K562 (cell line): ENCODE measurements at regions not wholly inside any gene's neighbourhood (a gene's known extent, or its start where the extent isn't known, plus 50 kb on each side); places are given as distances from the start of the nearest gene placed in this dataset.

ENCODE experiments used
- CHD1 ChIP-seq: fragments of 200-600 bp; sonication (generic); IDR thresholded peaks from one replicate; pipeline ENCODE4 v1.6.1; 2012; ENCODE audit warnings: mild to moderate bottlenecking, moderate library complexity, low read length, inconsistent platforms
- HMG20B ChIP-seq: fragments of 250-450 bp; sonication (Bioruptor Pico); IDR thresholded peaks from 2 replicates; pipeline ENCODE4 v1.5.0; 2021; ENCODE audit warnings: mild to moderate bottlenecking
- MYC ChIP-seq, 2 experiments: fragments of 250-450 bp in 1 of 2; sonication (Bioruptor Pico) in 1 of 2; IDR thresholded peaks; 2 replicates each; pipeline versions ENCODE4 v1.5.1 to v1.6.1; 2012 to 2021; ENCODE audit warnings: low read depth in 2 of 2, borderline replicate concordance in 1 of 2, improper control_type of control experiment in 1 of 2, low read length in 1 of 2, mild to moderate bottlenecking in 1 of 2, moderate library complexity in 1 of 2
- MYNN ChIP-seq, 2 experiments: sonication (generic); formaldehyde crosslinking in 1 of 2; IDR thresholded peaks; 2 replicates each; pipeline versions ENCODE4 v1.5.0 to v1.6.1; 2016 to 2020; ENCODE audit warnings: antibody characterized with exemption in 1 of 2, missing genetic modification reagents in 1 of 2
- SP2 ChIP-seq: IDR thresholded peaks from 2 replicates; pipeline ENCODE4 v1.6.1; 2011; ENCODE audit warnings: mild to moderate bottlenecking, low read depth, low read length, moderate library complexity; ENCODE audit not compliant: poor library complexity, severe bottlenecking; ENCODE audit errors: extremely low read depth
- TAF1 ChIP-seq: IDR thresholded peaks from 2 replicates; pipeline ENCODE4 v1.6.1; 2011; ENCODE audit warnings: mild to moderate bottlenecking, low read length, moderate library complexity; ENCODE audit not compliant: insufficient read depth, control insufficient read depth, severe bottlenecking; ENCODE audit errors: extremely low read depth
- TSC22D4 ChIP-seq: fragments of 450-650 bp; IDR thresholded peaks from 2 replicates; pipeline ENCODE4 v1.6.1; 2016; ENCODE audit warnings: missing genetic modification characterization, missing biosample characterization, control low read depth
- U2AF1 ChIP-seq: fragments of 200-400 bp; formaldehyde crosslinking; optimal IDR thresholded peaks from 2 replicates; pipeline ENCODE3; 2017; ENCODE audit warnings: mild to moderate bottlenecking, low read depth, low read length, moderate library complexity
- USF2 ChIP-seq: sonication (generic); formaldehyde crosslinking; IDR thresholded peaks from 2 replicates; pipeline ENCODE4 v1.5.0; 2020; ENCODE audit warnings: missing genetic modification reagents

- TF ChIP-seq TAF1 = no peak
- TF ChIP-seq HMG20B (CRISPR knock-in tag) = no peak
- no peak for TF ChIP-seq MYNN (IDR thresholded peaks at IDR 0.05)
- TF ChIP-seq MYNN (CRISPR knock-in tag; IDR thresholded peaks at IDR 0.05) = no peak
- TF ChIP-seq SP2 = no peak
- no peak for TF ChIP-seq U2AF1
- no peak for TF ChIP-seq MYC (IDR thresholded peaks at IDR 0.05; ENCODE audit: low read depth, low read length)
- TF ChIP-seq MYC (CRISPR knock-in tag; IDR thresholded peaks at IDR 0.05; ENCODE audit: borderline replicate concordance, low read depth) = no peak
- no peak for TF ChIP-seq CHD1
- no peak for TF ChIP-seq USF2 (CRISPR knock-in tag)
- no peak for TF ChIP-seq TSC22D4 (tag)
These were observed 330.0 kb upstream of the CWC22 start for GRCh38 chr2:180337136-180337535.
